ENCODE measurements at regions not wholly inside any gene's neighbourhood (a gene's known extent, or its start where the extent isn't known, plus 50 kb on each side); places are given as distances from the start of the nearest gene placed in this dataset.

- H3K23ac ChIP-seq (ENCODE audit: low read length in 2 of 2) = no peak overlapping the region
- no peak overlapping the region for H3K9ac ChIP-seq (ENCODE audit: low read length)
- H2BK12ac ChIP-seq (ENCODE audit: low read length in 2 of 2) = no peak overlapping the region
- no peak overlapping the region for H3K18ac ChIP-seq (ENCODE audit: low read depth in 1 of 2, low read length in 2 of 2)
- WGBS = 94% methylated on average over 2 of the region's 2 CpGs
- H2BK5ac ChIP-seq (ENCODE audit: low read depth, low read length, poor library complexity, severe bottlenecking) = no peak overlapping the region
- no peak overlapping the region for H3K4me2 ChIP-seq (ENCODE audit: low read length, poor library complexity, severe bottlenecking)
- peaks cover under 1% of the 10 kb centered on the region for H3K4me1 ChIP-seq (ENCODE audit: control insufficient read depth, insufficient read depth, low read depth, low read length)
- H3K36me3 ChIP-seq (ENCODE audit: control insufficient read depth in 1 of 2, insufficient read depth in 2 of 2, low read depth in 1 of 2, low read length in 2 of 2) = no peaks in the 10 kb centered on the region
- no peak overlapping the region for H3K4me3 ChIP-seq (ENCODE audit: insufficient read depth in 1 of 2, low read depth in 1 of 2, low read length in 2 of 2)
- peaks cover 0 to 75% of the 10 kb centered on the region in 2 experiments for H3K27me3 ChIP-seq (ENCODE audit: control insufficient read depth in 1 of 2, insufficient read depth in 1 of 2, low read length in 2 of 2)
- no peak overlapping the region for H2AFZ ChIP-seq (ENCODE audit: low read depth, low read length)
- H3K9me3 ChIP-seq (ENCODE audit: control insufficient read depth, low read length) = peaks cover 17% of the 10 kb centered on the region
- H3K4ac ChIP-seq (ENCODE audit: low read depth in 1 of 2, low read length in 2 of 2) = no peak overlapping the region
- no peak overlapping the region for H4K8ac ChIP-seq (ENCODE audit: low read length)
- no peak overlapping the region for H2BK120ac ChIP-seq (ENCODE audit: low read depth, low read length)
- no peak overlapping the region for H2BK15ac ChIP-seq (ENCODE audit: low read depth, poor library complexity, severe bottlenecking)
- no peak overlapping the region for H2AK5ac ChIP-seq (ENCODE audit: low read length, severe bottlenecking)
- DNase-seq = no peak
- H3K14ac ChIP-seq (ENCODE audit: low read length in 2 of 2) = no peak overlapping the region
- no peak overlapping the region for H3K27ac ChIP-seq (ENCODE audit: low read length, poor library complexity, severe bottlenecking)
- H4K91ac ChIP-seq (ENCODE audit: low read length) = no peak overlapping the region
- H3K79me1 ChIP-seq (replicated peaks; ENCODE audit: low read length, poor library complexity, severe bottlenecking) = no peaks in the 10 kb centered on the region
Observed at GRCh38 chr22:27193636-27194035, 536.2 kb downstream of the MIAT start.

GRCh38 chr22:27194096-27194748 lies 536.8 kb downstream of the MIAT start:
- H3K27me3 ChIP-seq (ENCODE audit: control insufficient read depth in 1 of 2, insufficient read depth in 1 of 2, low read length in 2 of 2) = peaks cover 0 to 75% of the 10 kb centered on the region in 2 experiments
- no peak overlapping the region for H2BK5ac ChIP-seq (ENCODE audit: low read depth, low read length, poor library complexity, severe bottlenecking)
- H4K91ac ChIP-seq (ENCODE audit: low read length) = no peak overlapping the region
- no peak overlapping the region for H3K23ac ChIP-seq (ENCODE audit: low read length in 2 of 2)
- DNase-seq = no peak
- H3K27ac ChIP-seq (ENCODE audit: low read length, poor library complexity, severe bottlenecking) = no peak overlapping the region
- H3K4me2 ChIP-seq (ENCODE audit: low read length, poor library complexity, severe bottlenecking) = no peak overlapping the region
- H3K4me1 ChIP-seq (ENCODE audit: control insufficient read depth, insufficient read depth, low read depth, low read length) = peaks cover 1% of the 10 kb centered on the region
- H3K18ac ChIP-seq (ENCODE audit: low read depth in 1 of 2, low read length in 2 of 2) = no peak overlapping the region
- H2BK12ac ChIP-seq (ENCODE audit: low read length in 2 of 2) = no peak overlapping the region
- H3K4ac ChIP-seq (ENCODE audit: low read depth in 1 of 2, low read length in 2 of 2) = no peak overlapping the region
- H2AK5ac ChIP-seq (ENCODE audit: low read length, severe bottlenecking) = no peak overlapping the region
- peaks cover 17% of the 10 kb centered on the region for H3K9me3 ChIP-seq (ENCODE audit: control insufficient read depth, low read length)
- no peak overlapping the region for H3K4me3 ChIP-seq (ENCODE audit: insufficient read depth in 1 of 2, low read depth in 1 of 2, low read length in 2 of 2)
- no peak overlapping the region for H3K9ac ChIP-seq (ENCODE audit: low read length)
- no peaks in the 10 kb centered on the region for H3K36me3 ChIP-seq (ENCODE audit: control insufficient read depth in 1 of 2, insufficient read depth in 2 of 2, low read depth in 1 of 2, low read length in 2 of 2)
- no peak overlapping the region for H2BK15ac ChIP-seq (ENCODE audit: low read depth, poor library complexity, severe bottlenecking)
- H2BK120ac ChIP-seq (ENCODE audit: low read depth, low read length) = no peak overlapping the region
- no peaks in the 10 kb centered on the region for H3K79me1 ChIP-seq (replicated peaks; ENCODE audit: low read length, poor library complexity, severe bottlenecking)
- WGBS = 90% methylated on average over 4 of the region's 4 CpGs
- H3K14ac ChIP-seq (ENCODE audit: low read length in 2 of 2) = no peak overlapping the region
- no peak overlapping the region for H2AFZ ChIP-seq (ENCODE audit: low read depth, low read length)
- no peak overlapping the region for H4K8ac ChIP-seq (ENCODE audit: low read length)

- Histone ChIP-seq H2BK12ac (ENCODE audit: low read length in 2 of 2) (peak overlapping the region; percentile 4 to 59), H3K18ac (ENCODE audit: low read depth in 1 of 2, low read length in 2 of 2) (no peak overlapping the region), H3K9me3 (ENCODE audit: control insufficient read depth, low read length) (peaks cover 15% of the 10 kb centered on the region), H3K4me2 (ENCODE audit: low read length, poor library complexity, severe bottlenecking) (no peak overlapping the region), H3K27ac (ENCODE audit: low read length, poor library complexity, severe bottlenecking) (no peak overlapping the region), H3K79me1 (replicated peaks; ENCODE audit: low read length, poor library complexity, severe bottlenecking) (no peaks in the 10 kb centered on the region), H3K4me3 (ENCODE audit: insufficient read depth in 1 of 2, low read depth in 1 of 2, low read length in 2 of 2) (peak overlapping the region; percentile 27 to 31), H4K91ac (ENCODE audit: low read length) (peak overlapping the region; percentile 48), H3K4me1 (ENCODE audit: control insufficient read depth, insufficient read depth, low read depth, low read length) (peaks cover 1% of the 10 kb centered on the region), H3K36me3 (ENCODE audit: control insufficient read depth in 1 of 2, insufficient read depth in 2 of 2, low read depth in 1 of 2, low read length in 2 of 2) (no peaks in the 10 kb centered on the region), H2BK120ac (ENCODE audit: low read depth, low read length) (no peak overlapping the region), H3K14ac (ENCODE audit: low read length in 2 of 2) (no peak overlapping the region), H2AK5ac (ENCODE audit: low read length, severe bottlenecking) (peak overlapping the region; percentile 34), H3K9ac (ENCODE audit: low read length) (no peak overlapping the region), H2BK15ac (ENCODE audit: low read depth, poor library complexity, severe bottlenecking) (peak overlapping the region; percentile 4), H2AFZ (ENCODE audit: low read depth, low read length) (no peak overlapping the region), H3K23ac (ENCODE audit: low read length in 2 of 2) (no peak overlapping the region), H3K27me3 (ENCODE audit: control insufficient read depth in 1 of 2, insufficient read depth in 1 of 2, low read length in 2 of 2) (peaks cover 0 to 75% of the 10 kb centered on the region in 2 experiments), H4K8ac (ENCODE audit: low read length) (no peak overlapping the region), H3K4ac (ENCODE audit: low read depth in 1 of 2, low read length in 2 of 2) (no peak overlapping the region), H2BK5ac (ENCODE audit: low read depth, low read length, poor library complexity, severe bottlenecking) (no peak overlapping the region)
- no peak for DNase-seq
- WGBS = 93% methylated on average over 20 of the region's 20 CpGs
Observed at GRCh38 chr22:27195094-27195493, 537.7 kb downstream of the MIAT start.

- Histone ChIP-seq H3K79me1 (replicated peaks; ENCODE audit: low read length, poor library complexity, severe bottlenecking) (no peaks in the 10 kb centered on the region), H2BK15ac (ENCODE audit: low read depth, poor library complexity, severe bottlenecking) (peak overlapping the region; percentile 4), H3K36me3 (ENCODE audit: control insufficient read depth in 1 of 2, insufficient read depth in 2 of 2, low read depth in 1 of 2, low read length in 2 of 2) (no peaks in the 10 kb centered on the region), H4K91ac (ENCODE audit: low read length) (no peak overlapping the region), H3K27ac (ENCODE audit: low read length, poor library complexity, severe bottlenecking) (no peak overlapping the region), H4K8ac (ENCODE audit: low read length) (no peak overlapping the region), H3K18ac (ENCODE audit: low read depth in 1 of 2, low read length in 2 of 2) (no peak overlapping the region), H2BK12ac (ENCODE audit: low read length in 2 of 2) (peak overlapping the region in 1 of 2 experiments; percentile 59), H2AK5ac (ENCODE audit: low read length, severe bottlenecking) (peak overlapping the region; percentile 34), H3K4me3 (ENCODE audit: insufficient read depth in 1 of 2, low read depth in 1 of 2, low read length in 2 of 2) (peak overlapping the region in 1 of 2 experiments; percentile 27), H3K27me3 (ENCODE audit: control insufficient read depth in 1 of 2, insufficient read depth in 1 of 2, low read length in 2 of 2) (peaks cover 0 to 77% of the 10 kb centered on the region in 2 experiments), H2BK120ac (ENCODE audit: low read depth, low read length) (no peak overlapping the region), H3K4me1 (ENCODE audit: control insufficient read depth, insufficient read depth, low read depth, low read length) (peaks cover 1% of the 10 kb centered on the region), H3K4me2 (ENCODE audit: low read length, poor library complexity, severe bottlenecking) (no peak overlapping the region), H3K4ac (ENCODE audit: low read depth in 1 of 2, low read length in 2 of 2) (no peak overlapping the region), H3K9me3 (ENCODE audit: control insufficient read depth, low read length) (peaks cover 12% of the 10 kb centered on the region), H3K14ac (ENCODE audit: low read length in 2 of 2) (no peak overlapping the region), H3K9ac (ENCODE audit: low read length) (no peak overlapping the region), H2AFZ (ENCODE audit: low read depth, low read length) (no peak overlapping the region), H2BK5ac (ENCODE audit: low read depth, low read length, poor library complexity, severe bottlenecking) (no peak overlapping the region), H3K23ac (ENCODE audit: low read length in 2 of 2) (no peak overlapping the region)
- WGBS = 95% methylated on average over 5 of the region's 5 CpGs
- DNase-seq = no peak
Observed at GRCh38 chr22:27195494-27195893, 538.1 kb downstream of the MIAT start.
